Left forelimb (tissue), 1 donor: ENCODE measurements at regions not wholly inside any gene's neighbourhood (a gene's known extent, or its start where the extent isn't known, plus 50 kb on each side); places are given as distances from the start of the nearest gene placed in this dataset.
A peak's percentile ranks its signal among the peaks of the same experiment; 100 is the strongest.
"Not testable (repeated sequence)": the region's sequence is repeated elsewhere in the genome, so short reads cannot be mapped to it uniquely, and the experiment has no call there.

ENCODE experiments used
- DNase-seq: peaks from one replicate; pipeline ENCODE4 v3.0.0-alpha.2; 2018; ENCODE audit warnings: low spot score

DNA sequence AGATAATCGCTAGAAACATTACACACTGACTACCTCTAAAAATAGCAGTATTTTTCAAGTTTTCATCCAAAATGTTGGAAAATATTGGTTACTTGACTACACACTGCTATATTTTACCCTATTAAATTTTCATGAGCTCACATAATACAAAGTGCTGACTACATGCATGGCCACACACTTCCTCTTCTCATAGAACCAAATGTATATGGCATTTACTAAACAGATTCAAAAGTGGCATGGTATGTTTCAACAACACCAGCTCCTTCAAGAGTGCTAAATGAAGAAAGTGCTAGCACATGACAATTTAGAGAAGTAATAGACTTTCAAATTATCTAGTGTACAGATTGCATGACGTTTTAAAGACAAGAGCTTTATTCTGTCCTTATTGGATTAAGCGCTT, 780.4 kb upstream of the SLITRK6 start:
- no peak for DNase-seq

DNA sequence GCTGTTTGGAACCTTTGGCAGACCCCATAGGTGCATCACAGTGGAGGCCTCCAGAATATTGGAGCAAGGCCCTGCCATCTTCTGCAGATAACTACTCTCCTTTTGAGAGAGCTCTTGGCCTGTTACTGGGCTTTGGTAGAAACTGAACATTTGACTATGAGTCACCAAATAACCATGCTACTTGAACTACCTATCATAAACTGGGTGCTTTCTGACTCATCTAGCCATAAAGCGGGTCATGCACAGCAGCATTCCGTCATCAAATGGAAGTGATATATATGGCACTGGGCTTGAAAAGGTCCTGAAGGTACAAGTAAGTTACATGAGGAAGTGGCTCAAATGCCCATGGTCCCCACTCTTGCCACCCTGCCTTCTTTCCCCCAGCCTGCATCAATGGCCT, 782.5 kb upstream of the SLITRK6 start:
- DNase-seq: no peak

DNA sequence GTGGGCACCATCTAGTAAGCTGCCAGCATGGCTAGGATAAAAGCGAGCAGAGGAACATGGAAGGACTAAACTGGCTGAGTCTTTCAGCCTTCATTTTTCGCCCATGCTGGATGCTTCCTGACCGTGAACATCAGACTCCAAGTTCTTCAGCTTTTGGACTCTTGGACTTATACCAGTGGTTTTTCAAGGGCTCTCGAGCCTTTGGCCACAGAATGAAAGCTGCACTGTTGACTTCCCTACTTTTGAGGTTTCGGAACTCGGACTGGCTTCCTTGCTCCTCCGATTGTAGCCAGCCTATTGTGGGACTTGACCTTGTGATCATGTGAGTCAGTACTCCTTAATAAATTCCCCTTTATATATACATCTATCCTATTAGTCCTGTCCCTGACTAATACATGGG, 785.1 kb upstream of the SLITRK6 start:
- DNase-seq: no peak

DNA sequence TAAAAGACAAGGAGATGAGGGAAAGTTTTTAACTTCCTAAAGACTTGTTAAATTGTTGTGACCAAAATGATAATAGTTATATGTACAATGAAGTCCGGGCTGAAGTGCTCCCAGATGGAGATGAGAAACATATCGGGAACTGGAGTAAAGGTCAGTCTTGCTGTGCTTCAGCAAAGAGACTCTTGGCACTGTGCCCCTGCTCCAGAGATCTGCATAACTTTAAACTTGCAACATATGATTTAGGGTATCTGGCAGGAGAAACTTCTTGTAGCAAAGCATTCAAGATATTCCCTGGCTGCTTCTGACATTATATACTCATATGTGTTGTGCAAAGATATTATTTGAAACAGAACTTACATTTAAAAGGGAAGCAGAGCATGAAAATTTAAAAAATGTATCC, 786.6 kb upstream of the SLITRK6 start:
- DNase-seq: peak; percentile 70

DNA sequence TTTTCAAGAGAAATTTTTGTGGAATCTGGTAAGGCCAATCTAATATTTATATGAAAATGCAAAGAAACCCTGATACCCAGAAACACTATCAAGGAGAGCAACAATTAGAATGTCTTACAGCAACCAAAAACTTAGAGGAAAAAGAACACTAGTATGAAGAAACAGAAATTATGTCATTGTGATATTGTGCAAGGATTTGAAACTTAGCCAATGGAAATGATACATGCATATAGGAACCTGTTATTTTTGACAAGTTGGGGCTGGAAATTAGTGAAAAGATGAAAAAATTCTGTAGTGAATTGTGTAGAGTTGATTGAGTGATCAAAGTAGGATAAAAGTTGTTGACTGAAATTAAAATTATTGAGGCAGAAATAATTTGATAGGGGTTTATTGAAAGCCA, 792.6 kb upstream of the SLITRK6 start:
- no peak for DNase-seq

DNA sequence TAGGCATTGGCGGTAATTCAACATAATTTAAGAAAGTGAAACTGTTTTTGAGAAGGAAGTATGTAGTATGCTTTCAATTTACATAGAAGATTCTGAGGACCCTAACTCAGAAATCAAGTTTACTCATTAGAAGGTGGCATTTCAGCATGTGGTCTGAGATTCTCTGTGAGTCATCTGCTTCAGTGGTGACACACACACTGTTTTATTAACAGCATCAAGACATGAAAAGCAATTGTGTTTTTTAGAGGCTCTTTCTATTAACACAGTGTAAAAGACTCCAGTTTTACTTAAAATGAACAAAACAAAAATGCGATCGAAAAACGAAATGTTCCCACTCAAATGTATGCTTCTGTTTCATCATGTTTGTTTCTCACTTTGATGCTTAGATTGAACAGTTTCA, 802.1 kb upstream of the SLITRK6 start:
- no peak for DNase-seq

DNA sequence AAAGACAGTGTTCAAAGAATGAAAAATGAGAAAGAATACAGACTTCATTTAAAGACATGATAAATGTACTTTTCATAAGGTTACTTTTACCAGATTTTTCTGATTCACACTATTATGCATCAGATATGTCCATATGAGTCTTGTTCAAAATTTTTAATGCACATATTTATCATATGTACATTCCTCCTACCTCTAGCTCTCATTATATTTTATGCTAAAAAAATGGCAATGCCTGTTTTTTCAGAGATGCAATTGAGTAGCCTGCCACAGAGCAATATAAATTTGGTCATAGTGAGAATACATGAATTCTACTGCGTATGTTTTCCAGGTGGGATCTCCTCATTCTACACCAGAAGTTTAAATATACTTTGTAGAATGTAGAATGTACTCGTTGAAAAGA, 807.0 kb upstream of the SLITRK6 start:
- DNase-seq: no peak

DNA sequence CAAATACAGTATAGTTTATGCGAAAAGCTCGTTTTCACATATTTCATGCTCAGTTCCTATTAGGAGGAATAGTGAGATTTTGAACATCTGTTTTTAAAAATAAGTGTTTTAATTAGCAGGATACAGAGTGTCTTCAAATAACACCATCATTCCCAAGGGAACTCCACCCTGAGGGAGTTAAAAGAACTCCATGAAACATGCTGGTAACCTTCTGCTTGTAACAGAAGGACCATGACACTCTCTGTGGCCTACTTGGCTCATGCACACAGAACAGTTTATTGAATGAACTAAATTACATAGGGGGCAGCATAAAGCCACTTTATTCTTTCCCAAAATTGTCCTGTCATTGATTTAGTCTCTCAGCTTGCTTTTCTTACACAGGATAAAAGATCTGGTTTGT, 809.5 kb upstream of the SLITRK6 start:
- no peak for DNase-seq

DNA sequence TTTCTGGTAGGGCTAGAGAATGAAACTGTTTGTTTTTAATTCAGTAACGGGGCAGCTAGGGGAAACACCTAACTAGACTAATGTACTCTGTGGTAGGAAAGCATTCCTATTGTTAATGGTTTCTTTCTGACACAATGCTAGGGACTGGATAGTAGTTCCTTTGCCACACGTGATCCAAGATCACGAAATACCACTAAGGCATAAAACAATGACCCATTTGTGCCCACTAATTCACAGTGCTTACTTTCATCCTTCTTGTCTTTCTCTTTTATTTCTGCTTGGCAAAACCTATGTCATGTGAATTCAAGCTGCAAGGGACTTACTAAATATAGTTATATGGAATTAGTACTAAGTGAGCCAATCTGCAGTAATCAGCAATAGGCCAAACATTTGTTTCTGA, 834.1 kb upstream of the SLITRK6 start:
- no peak for DNase-seq

DNA sequence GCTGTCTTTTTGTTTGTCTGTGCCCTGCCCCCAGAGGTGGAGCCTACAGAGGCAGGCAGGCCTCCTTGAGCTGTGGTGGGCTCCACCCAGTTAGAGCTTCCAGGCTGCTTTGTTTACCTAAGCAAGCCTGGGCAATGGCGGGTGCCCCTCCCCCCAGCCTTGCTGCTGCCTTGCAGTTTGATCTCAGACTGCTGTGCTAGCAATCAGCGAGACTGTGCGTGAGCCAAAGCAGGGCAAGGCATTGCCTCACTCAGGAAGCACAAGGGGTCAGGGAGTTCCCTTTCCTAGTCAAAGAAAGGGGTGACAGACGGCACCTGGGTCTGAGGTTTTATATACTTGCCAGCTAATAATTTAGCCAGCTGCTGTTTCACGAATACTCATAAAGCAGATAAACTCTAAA, 852.0 kb upstream of the SLITRK6 start:
- DNase-seq: not testable (repeated sequence)

DNA sequence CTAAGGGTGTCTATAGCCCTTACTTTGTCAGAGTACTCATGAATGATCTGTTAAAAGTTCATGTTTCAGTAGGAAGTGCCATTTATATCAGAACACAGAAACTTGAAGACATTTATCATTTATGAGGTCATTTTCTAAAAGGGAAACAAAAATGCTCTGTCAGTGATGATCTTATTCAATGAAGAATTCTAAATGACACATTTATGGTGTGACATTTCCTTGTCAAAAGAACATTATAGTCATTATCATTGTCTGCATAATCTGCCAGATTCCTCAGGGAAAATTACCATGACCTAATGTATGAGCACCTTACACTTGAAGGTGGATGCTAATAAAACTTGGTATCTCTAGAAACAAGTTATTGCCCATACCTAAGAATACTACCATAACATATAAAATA, 853.8 kb upstream of the SLITRK6 start:
- no peak for DNase-seq

DNA sequence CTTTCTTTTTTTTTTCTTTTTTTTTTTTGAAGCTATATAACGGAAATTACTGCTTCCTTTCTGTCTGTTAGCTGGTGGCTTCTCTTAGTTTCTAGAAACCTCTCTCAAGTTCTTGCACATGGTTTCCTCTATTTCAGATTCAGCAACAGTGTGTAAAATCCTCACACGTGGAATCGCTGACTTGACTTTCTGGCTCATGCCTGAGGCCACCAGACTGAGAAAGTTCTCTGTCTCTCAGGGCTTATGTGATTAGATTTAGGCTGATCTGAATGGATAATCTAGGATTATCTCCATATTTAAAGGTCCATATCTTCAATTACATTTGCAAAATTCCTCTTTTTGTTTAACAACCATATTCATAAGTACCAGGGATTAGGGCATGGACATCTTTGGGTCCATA, 856.3 kb upstream of the SLITRK6 start:
- DNase-seq: no peak

DNA sequence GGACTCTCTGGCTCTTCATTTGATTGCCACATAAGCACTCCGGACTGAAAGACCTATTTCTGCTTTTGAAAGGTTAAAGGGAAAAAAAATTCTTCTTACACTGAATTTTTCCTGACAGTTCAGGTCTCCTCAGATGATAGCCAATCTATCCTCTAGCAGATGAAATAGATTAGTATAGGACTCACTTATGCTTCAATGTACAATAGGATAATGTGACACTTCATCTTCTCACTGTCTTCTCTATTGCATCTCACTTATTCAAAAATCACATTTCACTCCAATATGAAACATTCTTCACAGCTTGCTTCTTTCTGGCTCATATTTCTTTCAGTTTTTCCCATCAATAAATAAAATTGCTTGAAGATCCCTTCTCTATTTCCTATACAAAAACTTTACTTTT, 860.9 kb upstream of the SLITRK6 start:
- DNase-seq: no peak

DNA sequence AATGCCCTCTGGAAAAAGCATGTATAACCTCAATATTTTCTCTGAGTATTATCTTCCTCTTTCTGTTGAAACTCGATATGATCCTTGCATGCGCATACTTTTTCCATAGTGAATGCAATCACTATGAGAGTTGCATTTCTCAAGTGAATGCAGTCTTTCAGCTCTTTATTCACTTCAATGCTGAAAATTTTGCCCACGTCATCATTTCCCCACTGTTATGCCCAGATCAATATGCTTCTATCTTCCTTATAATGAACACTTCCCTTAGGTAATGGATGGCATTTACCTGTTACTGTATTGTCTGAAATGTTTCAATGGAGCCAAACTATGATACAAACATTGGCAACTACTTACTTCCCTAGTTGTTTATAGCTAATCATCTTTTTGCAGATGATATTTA, 866.6 kb upstream of the SLITRK6 start:
- no peak for DNase-seq

DNA sequence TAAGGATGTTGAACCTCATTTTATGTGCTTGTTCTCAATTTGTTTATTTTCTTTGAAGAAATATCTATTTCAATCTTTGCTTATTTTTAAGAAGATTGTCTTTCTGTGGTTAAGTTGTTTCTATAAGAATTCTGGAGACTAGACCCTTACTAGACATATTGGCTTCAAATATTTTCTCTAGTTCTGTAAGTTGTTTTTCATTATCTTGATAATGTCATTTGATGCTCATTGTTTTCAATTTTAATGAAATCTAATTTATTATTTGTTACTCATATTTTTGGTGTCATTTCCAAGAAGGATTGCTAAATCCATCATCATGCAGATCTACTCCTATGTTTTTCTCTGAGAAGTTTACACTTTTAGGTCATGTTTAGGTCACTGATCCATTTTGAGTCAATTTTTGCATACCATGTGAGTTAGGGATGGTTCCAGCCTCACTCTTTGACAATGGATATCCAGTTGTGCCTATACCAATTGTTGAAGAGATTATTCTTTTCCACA, 874.8 kb upstream of the SLITRK6 start:
- no peak for DNase-seq

DNA sequence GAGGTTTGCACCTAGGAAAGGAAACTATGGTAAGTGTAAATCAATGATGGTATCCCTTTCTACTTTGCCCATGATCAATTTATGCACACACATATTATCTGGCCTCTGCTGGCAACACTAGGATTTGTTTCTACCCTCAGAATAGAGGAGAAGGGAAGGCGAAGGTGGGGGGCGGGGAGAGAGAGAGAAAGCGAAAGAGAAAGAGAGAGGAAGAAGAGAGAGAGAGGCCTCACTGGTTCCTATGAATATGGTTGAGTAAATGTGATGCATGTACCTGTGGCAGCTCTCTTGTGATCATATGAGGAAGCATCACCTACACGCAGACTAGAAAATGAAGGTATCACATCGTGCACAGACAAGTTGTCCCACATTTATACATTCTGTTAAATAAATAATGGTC, 882.0 kb upstream of the SLITRK6 start:
- no peak for DNase-seq

DNA sequence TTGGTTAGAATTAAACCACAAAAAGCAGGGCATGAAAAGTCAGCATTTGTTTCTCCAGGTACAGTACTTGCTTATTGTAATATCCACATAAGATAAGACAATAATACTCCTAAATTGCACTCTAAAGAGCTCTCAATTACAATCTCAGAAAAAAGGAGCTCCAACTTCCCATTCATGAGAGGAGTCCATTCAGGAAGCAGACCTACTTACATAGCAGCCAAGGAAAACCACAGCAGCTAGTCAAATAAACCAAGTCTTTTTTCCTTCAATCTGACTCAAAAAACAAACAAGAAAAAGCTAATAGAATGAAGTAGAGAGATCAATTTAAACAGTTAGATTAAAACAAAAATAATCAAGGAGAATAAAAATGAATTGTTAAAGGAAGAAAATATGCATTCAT, 885.2 kb upstream of the SLITRK6 start:
- no peak for DNase-seq

DNA sequence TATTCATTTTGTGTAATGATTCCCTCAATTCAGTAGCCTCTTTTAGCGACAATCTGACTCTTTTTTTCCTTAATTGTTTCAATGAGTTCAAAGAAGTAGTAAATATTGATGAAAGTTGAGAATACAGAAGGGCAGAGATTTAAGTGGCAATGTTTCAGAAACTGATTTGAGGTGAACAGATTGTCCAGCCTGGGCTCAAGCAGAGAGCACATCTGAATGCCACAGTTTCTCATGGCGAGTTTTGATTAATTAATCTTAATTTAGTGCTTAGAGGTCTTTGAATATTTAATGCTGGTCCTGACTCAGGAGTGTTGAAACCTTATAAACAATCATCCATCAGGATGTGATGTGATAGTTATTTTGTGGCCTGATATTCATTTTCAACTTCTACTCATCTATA, 890.7 kb upstream of the SLITRK6 start:
- DNase-seq: no peak

DNA sequence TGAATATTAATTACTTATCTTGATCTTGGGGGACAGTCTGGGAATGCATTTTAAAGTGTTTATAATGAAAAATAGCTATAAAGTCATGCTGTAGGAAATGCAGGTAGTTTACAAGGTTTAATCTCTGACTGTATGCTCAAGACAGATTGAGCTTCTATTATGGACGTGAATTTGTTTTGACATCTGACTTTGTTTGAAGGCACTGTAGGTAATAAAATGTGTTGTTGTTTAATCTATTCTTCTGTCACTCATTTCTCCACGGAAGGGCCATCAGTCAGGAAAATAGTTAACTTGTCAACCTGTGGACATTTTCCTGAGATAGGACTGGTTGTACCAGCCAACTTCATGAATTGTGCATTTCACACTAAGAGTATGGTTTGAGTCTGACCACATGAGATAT, 893.1 kb upstream of the SLITRK6 start:
- no peak for DNase-seq

DNA sequence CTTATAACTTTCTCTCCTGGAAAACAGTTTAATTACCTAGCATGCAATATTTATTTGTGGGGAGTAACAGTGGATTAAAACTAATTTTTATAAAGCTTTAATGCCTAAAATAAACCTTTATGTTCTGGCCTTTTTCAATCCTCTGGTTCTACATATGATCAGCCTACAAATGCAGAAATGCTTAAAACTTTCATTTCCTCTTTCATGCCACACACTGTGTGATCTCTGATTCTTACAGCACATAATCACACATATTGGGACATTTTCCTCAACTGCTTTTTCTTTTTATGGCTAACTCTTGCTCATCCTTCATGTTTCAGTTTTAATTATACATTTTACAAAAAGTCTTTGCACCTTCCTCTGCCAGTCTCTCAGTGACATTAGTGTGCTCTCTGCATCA, 910.8 kb upstream of the SLITRK6 start:
- no peak for DNase-seq

DNA sequence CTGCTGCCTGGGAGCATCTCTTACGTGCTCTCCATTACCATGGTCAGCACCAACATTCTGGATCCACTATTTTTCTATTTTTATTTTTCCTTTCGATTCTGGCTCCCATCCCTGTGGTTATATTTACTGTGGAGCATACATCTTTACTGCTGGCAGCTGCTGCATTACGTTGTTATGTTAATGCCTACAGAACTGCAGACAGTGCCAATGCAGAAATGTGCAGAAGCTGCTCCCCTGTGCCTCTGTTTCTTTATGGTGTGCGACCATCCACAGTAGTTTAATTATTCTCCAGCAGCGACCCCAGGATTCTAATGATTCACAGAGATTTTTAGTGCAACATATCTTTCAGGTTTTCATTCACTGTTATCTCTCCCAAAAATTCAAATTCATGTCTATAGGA, 911.7 kb upstream of the SLITRK6 start:
- no peak for DNase-seq

DNA sequence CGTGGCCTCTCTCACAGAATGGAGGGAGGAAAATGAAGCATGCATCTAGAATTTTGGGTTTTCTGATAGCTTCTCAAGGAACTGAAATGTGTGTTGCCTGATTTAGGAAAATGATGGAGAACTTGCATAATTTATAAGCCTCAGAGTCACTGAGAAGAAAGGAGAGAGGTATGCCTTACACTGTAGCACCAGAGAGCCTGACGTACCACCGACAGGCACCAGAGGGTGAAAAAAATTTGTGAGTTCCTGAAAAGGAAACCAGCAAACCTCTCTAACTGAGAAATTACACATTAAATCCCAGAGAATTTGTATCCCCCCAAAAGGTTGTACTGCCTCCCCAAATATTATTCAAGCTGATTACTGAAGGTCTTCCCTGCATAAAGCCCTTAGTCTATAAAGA, 915.3 kb upstream of the SLITRK6 start:
- no peak for DNase-seq

DNA sequence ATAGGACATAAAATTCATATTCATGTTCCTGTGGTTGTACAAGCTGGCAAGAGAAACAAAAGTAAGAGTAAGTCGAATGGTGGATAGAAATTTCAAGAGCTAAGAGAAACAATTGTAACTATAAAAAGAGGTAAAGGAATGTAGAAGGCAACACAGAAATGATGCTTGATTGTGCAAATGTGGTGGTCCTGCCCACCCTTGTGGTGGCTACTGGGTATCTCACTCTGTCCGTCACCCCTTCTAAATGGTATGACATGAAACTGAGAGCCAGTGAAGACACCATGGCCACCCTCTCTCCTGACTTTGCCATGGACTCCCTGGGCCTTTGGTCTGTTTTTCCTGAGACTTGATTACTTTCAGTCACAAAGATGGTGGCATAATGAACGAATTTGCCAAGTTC, 925.9 kb upstream of the SLITRK6 start:
- no peak for DNase-seq

DNA sequence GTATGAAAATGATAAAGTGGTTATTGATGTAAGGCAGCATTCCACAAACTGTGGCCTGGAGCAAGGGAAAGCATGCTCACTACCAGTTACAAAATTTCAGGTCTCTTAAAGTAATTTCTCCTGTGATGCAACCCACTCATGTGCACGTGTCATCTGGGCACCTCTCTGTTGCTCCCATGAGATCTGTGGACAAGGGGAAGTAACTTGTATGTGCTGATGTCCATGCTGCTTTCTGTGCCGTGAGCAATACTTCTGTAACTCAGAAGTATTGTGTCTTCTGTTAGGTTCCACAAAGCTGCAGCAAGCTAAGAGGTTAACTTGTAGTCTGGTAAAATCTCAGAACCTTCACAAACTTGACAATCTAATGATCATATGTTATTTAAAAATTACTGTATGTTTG, 930.0 kb upstream of the SLITRK6 start:
- no peak for DNase-seq

DNA sequence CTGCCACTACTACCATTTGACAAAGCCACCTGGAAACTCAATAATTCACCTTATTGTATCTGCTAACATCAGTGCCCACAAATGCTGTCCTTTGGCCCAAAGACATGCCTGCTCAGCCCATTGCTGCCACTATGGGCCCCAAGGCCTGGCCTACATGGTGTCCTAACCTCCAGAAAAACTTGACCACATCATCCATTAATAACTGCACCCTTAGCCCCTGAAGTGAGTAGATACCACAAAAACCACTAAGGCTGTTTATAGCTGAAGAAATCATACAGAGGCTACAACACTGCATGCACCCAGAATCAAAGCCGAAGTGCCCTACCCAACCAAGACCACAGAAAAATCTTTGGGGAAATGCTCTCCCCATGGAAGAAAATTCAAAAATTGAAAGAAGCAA, 932.8 kb upstream of the SLITRK6 start:
- no peak for DNase-seq
